H1 (cell line): ENCODE measurements at regions not wholly inside any gene's neighbourhood (a gene's known extent, or its start where the extent isn't known, plus 50 kb on each side); places are given as distances from the start of the nearest gene placed in this dataset.

Experiments used
- CTCF ChIA-PET: fragments of 300-600 bp; sonication (Branson Sonifier 250); formaldehyde crosslinking; loops from one replicate; lab custom pipeline; 2021; ENCODE audit not compliant: partially characterized antibody; lab: Charles Lee
- POLR2A ChIA-PET: fragments of 300-600 bp; sonication (Branson Sonifier 250); formaldehyde crosslinking; loops from one replicate; lab custom pipeline; 2021; ENCODE audit warnings: inconsistent platforms; ENCODE audit not compliant: partially characterized antibody; lab: Charles Lee
- DNase-seq, 2 experiments: peaks; one replicate each; pipeline versions ENCODE4 v3.0.0 to v3.0.0-alpha.2; 2010 to 2022; ENCODE audit warnings: low spot score in 2 of 2, low read depth in 1 of 2, mixed read lengths in 1 of 2
- FAIRE-seq: peaks from 2 replicates; lab custom pipeline; 2011; peaks lifted over from hg19 to GRCh38; lab: Jason Lieb, UNC
- H2AFZ ChIP-seq: 2 replicates; pipeline ENCODE4 v1.8.1; 2012; ENCODE audit warnings: low read length, inconsistent platforms
- H2AK5ac ChIP-seq: 2 replicates; pipeline ENCODE4 v1.6.1; 2013; ENCODE audit warnings: low read depth, low read length
- H2BK120ac ChIP-seq: replicated peaks from 2 replicates; pipeline ENCODE3; 2013; ENCODE audit warnings: low read depth, low read length, inconsistent platforms
- H2BK12ac ChIP-seq: 2 replicates; pipeline ENCODE4 v1.6.1; 2013; ENCODE audit warnings: low read depth, low read length
- H2BK15ac ChIP-seq: 2 replicates; pipeline ENCODE4 v1.6.1; 2013; ENCODE audit warnings: low read length
- H2BK20ac ChIP-seq: 2 replicates; pipeline ENCODE4 v1.6.1; 2013; ENCODE audit warnings: low read length
- H2BK5ac ChIP-seq: 2 replicates; pipeline ENCODE4 v1.6.1; 2013; ENCODE audit warnings: low read depth, low read length
- H3K14ac ChIP-seq: 2 replicates; pipeline ENCODE4 v1.6.1; 2013; ENCODE audit warnings: inconsistent platforms; ENCODE audit not compliant: insufficient read length
- H3K18ac ChIP-seq: 2 replicates; pipeline ENCODE4 v1.6.1; 2013; ENCODE audit warnings: low read length; ENCODE audit errors: extremely low read depth
- H3K23ac ChIP-seq: 2 replicates; pipeline ENCODE4 v1.6.1; 2013; ENCODE audit warnings: inconsistent platforms; ENCODE audit not compliant: insufficient read length
- H3K23me2 ChIP-seq: 2 replicates; pipeline ENCODE4 v1.6.1; 2013; ENCODE audit warnings: low read depth, low read length
- H3K27ac ChIP-seq: 2 replicates; pipeline ENCODE4 v1.6.1; 2011; ENCODE audit warnings: low read depth, low read length, inconsistent platforms
- H3K27me3 ChIP-seq, 4 experiments: replicated peaks in 1 of 4; 1 replicate in 1 of 4; 2 replicates in 3 of 4; pipeline versions ENCODE4 v1.6.1 to v1.8.1; 2011 to 2013; ENCODE audit warnings: low read length in 3 of 4, mild to moderate bottlenecking in 3 of 4, inconsistent platforms in 2 of 4, mixed read lengths in 2 of 4, moderate library complexity in 1 of 4; ENCODE audit not compliant: control insufficient read depth in 3 of 4, insufficient read depth in 3 of 4; ENCODE audit errors: extremely low read depth in 1 of 4
- H3K36me3 ChIP-seq, 4 experiments: 2 replicates each; pipeline versions ENCODE4 v1.6.1 to v1.8.1; 2011 to 2013; ENCODE audit warnings: mild to moderate bottlenecking in 4 of 4, low read length in 3 of 4, moderate library complexity in 2 of 4, control low read depth in 1 of 4, inconsistent platforms in 1 of 4; ENCODE audit not compliant: insufficient read depth in 4 of 4, control insufficient read depth in 2 of 4
- H3K4ac ChIP-seq: replicated peaks from 2 replicates; pipeline ENCODE3; 2013; ENCODE audit warnings: low read length, low read depth, mixed read lengths, inconsistent platforms; ENCODE audit not compliant: insufficient read length
- H3K4me1 ChIP-seq, 4 experiments: replicated peaks in 1 of 4; 1 replicate in 1 of 4; 2 replicates in 3 of 4; pipeline versions ENCODE4 v1.6.1 to v1.8.1; 2011 to 2013; ENCODE audit warnings: low read length in 3 of 4, inconsistent platforms in 2 of 4, mixed read lengths in 1 of 4; ENCODE audit not compliant: insufficient read depth in 4 of 4, control insufficient read depth in 3 of 4
- H3K4me2 ChIP-seq, 2 experiments: 2 replicates each; pipeline versions ENCODE4 v1.6.1 to v1.8.1; 2011 to 2013; ENCODE audit warnings: low read depth in 2 of 2, low read length in 2 of 2, control low read depth in 1 of 2, inconsistent platforms in 1 of 2, mild to moderate bottlenecking in 1 of 2; ENCODE audit not compliant: insufficient read depth in 1 of 2
- H3K4me3 ChIP-seq, 4 experiments: fragments of 200-600, 300-600 bp in 1 of 4; sonication (generic), shearing (Covaris generic), sonication (Bioruptor Twin) in 1 of 4; 2 replicates each; pipeline versions ENCODE4 v1.5.1 to v1.8.1; 2011 to 2016; ENCODE audit warnings: low read length in 4 of 4, low read depth in 3 of 4, control low read depth in 2 of 4, inconsistent platforms in 2 of 4, mild to moderate bottlenecking in 2 of 4, mixed read lengths in 1 of 4, moderate library complexity in 1 of 4; ENCODE audit not compliant: insufficient read depth in 2 of 4; ENCODE audit errors: extremely low read depth in 1 of 4
- H3K56ac ChIP-seq: replicated peaks from 2 replicates; pipeline ENCODE3; 2013; ENCODE audit warnings: low read depth, mild to moderate bottlenecking, mixed read lengths, low read length, inconsistent platforms; ENCODE audit not compliant: insufficient read length
- H3K79me1 ChIP-seq: 2 replicates; pipeline ENCODE4 v1.6.1; 2013; ENCODE audit warnings: low read depth, low read length, control low read depth
- H3K79me2 ChIP-seq, 2 experiments: 2 replicates each; pipeline versions ENCODE4 v1.6.1 to v1.8.1; 2012 to 2013; ENCODE audit warnings: low read length in 2 of 2, mild to moderate bottlenecking in 2 of 2, inconsistent platforms in 1 of 2; ENCODE audit not compliant: insufficient read depth in 2 of 2, control insufficient read depth in 1 of 2
- H3K9ac ChIP-seq, 4 experiments: replicated peaks in 1 of 4; 1 replicate in 1 of 4; 2 replicates in 3 of 4; pipeline versions ENCODE4 v1.6.1 to v1.8.1; 2011 to 2013; ENCODE audit warnings: low read depth in 3 of 4, low read length in 3 of 4, control low read depth in 2 of 4, mild to moderate bottlenecking in 2 of 4, moderate library complexity in 2 of 4, inconsistent platforms in 1 of 4; ENCODE audit errors: extremely low read depth in 1 of 4
- H3K9me3 ChIP-seq, 2 experiments: 2 replicates each; pipeline versions ENCODE4 v1.6.1 to v1.8.1; 2012 to 2013; ENCODE audit warnings: mild to moderate bottlenecking in 2 of 2, moderate library complexity in 2 of 2, control low read depth in 1 of 2, inconsistent platforms in 1 of 2, low read depth in 1 of 2, low read length in 1 of 2, mixed read lengths in 1 of 2; ENCODE audit not compliant: insufficient read depth in 2 of 2
- H4K20me1 ChIP-seq, 2 experiments: replicated peaks in 1 of 2; 2 replicates each; pipeline versions ENCODE3 to v1.8.1; 2011 to 2013; ENCODE audit warnings: inconsistent platforms in 2 of 2, low read length in 2 of 2, mild to moderate bottlenecking in 1 of 2; ENCODE audit not compliant: insufficient read depth in 2 of 2, control insufficient read depth in 1 of 2
- H4K5ac ChIP-seq: 2 replicates; pipeline ENCODE4 v1.6.1; 2013; ENCODE audit warnings: low read length, low read depth, mixed read lengths, inconsistent platforms; ENCODE audit not compliant: insufficient read length
- H4K8ac ChIP-seq: 2 replicates; pipeline ENCODE4 v1.8.0; 2013; ENCODE audit warnings: mild to moderate bottlenecking, moderate library complexity, low read length, inconsistent platforms; ENCODE audit not compliant: insufficient read depth; ENCODE audit errors: extremely low read depth
- H4K91ac ChIP-seq: replicated peaks from 2 replicates; pipeline ENCODE3; 2013; ENCODE audit warnings: low read length, mixed read lengths, inconsistent platforms; ENCODE audit not compliant: insufficient read length
- ATF3 ChIP-seq: IDR thresholded peaks from 2 replicates; pipeline ENCODE4 v1.6.1; 2011; ENCODE audit warnings: low read depth, mild to moderate bottlenecking, low read length; ENCODE audit not compliant: insufficient read depth
- BACH1 ChIP-seq: IDR thresholded peaks from 2 replicates; pipeline ENCODE4 v1.6.1; 2012; ENCODE audit warnings: low read length, improper control_type of control experiment
- BCL11A ChIP-seq, 2 experiments: IDR thresholded peaks; one replicate each; pipeline ENCODE4 v1.6.1; 2011; ENCODE audit warnings: low read depth in 2 of 2, low read length in 2 of 2, mild to moderate bottlenecking in 2 of 2
- CBX5 ChIP-seq: fragments of 300-800, 300-1000 bp; sonication (generic); IDR thresholded peaks from 2 replicates; pipeline ENCODE4 v1.7.1; 2016; ENCODE audit warnings: antibody characterized with exemption, low read length, low read depth
- CHD1 ChIP-seq: IDR thresholded peaks from 2 replicates; pipeline ENCODE4 v1.6.1; 2012; ENCODE audit warnings: low read depth, low read length, improper control_type of control experiment
- CTCF ChIP-seq, 3 experiments: IDR thresholded peaks; 1 replicate in 2 of 3; 2 replicates in 1 of 3; pipeline versions ENCODE4 v1.5.1 to v1.6.1; 2011; ENCODE audit warnings: low read length in 3 of 3, mild to moderate bottlenecking in 3 of 3, inconsistent platforms in 2 of 3, low read depth in 1 of 3, moderate library complexity in 1 of 3; ENCODE audit not compliant: insufficient read depth in 1 of 3; ENCODE audit errors: control extremely low read depth in 1 of 3
- JUN ChIP-seq: IDR thresholded peaks from 2 replicates; pipeline ENCODE4 v1.6.1; 2011; ENCODE audit warnings: low read depth, mild to moderate bottlenecking, improper control_type of control experiment, low read length
- RXRA ChIP-seq: IDR thresholded peaks from 2 replicates; pipeline ENCODE4 v1.6.1; 2011; ENCODE audit warnings: low read depth, mild to moderate bottlenecking, low read length, moderate library complexity; ENCODE audit not compliant: insufficient read depth
- SIN3A ChIP-seq, 2 experiments: IDR thresholded peaks in 1 of 2; conservative IDR thresholded peaks in 1 of 2; 2 replicates each; pipeline ENCODE4 v1.6.1; 2011 to 2012; ENCODE audit warnings: low read length in 2 of 2, improper control_type of control experiment in 1 of 2, low read depth in 1 of 2, mild to moderate bottlenecking in 1 of 2
- SP2 ChIP-seq: IDR thresholded peaks from 2 replicates; pipeline ENCODE4 v1.6.1; 2012; ENCODE audit warnings: mild to moderate bottlenecking, low read length, inconsistent platforms
- SP4 ChIP-seq: IDR thresholded peaks from 2 replicates; pipeline ENCODE4 v1.6.1; 2012; ENCODE audit warnings: low read length, inconsistent platforms
- TEAD4 ChIP-seq: IDR thresholded peaks from 2 replicates; pipeline ENCODE4 v1.6.1; 2012; ENCODE audit warnings: low read depth, low read length, inconsistent platforms, mixed read lengths
- WGBS, 2 experiments: shearing (Covaris generic) in 1 of 2; methylation state at CpG; one replicate each; pipeline versions ENCODE4 v1.1.6 to v1.1.7; 2013 to 2015; ENCODE audit warnings: low lambda C conversion rate in 2 of 2, mixed read lengths in 2 of 2, inconsistent platforms in 1 of 2, low coverage in 1 of 2, missing lambda C conversion rate in 1 of 2; ENCODE audit not compliant: insufficient replicate concordance in 2 of 2, insufficient coverage in 1 of 2, insufficient read length in 1 of 2; ENCODE audit errors: extremely low coverage in 1 of 2, missing lambda C conversion rate in 1 of 2; 5-methylcytosine and 5-hydroxymethylcytosine counted together

DNA sequence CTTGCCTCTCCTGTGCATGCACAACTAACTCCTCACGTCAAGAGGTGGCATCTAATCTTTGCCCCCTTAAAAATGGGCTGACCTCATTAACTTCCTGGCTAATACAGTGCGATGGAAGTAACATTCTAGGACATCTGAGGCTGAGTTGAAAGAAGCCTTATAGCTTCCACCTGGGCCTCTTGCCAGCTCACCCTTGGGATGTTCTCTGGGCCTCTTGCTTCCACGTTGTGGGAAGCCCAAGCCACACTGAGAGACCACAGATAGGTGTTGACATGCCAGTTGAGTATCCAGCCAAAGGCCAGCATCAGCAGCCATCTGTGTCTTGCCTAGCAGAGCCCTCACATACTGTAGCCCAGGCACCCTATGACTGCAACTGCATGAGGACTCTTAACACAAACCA, 60.8 kb upstream of the GDF10 start:
- no peaks in the 10 kb centered on the region for H3K9me3 ChIP-seq
- no peak for DNase-seq

More for the DNA sequence above, 60.8 kb upstream of the GDF10 start:
- Histone ChIP-seq H2BK120ac (no peak overlapping the region), H4K8ac (no peak overlapping the region), H2BK5ac (no peak overlapping the region), H3K4me3 (no peak overlapping the region), H3K14ac (no peak overlapping the region), H3K23ac (no peak overlapping the region), H3K79me2 (no peaks in the 10 kb centered on the region), H3K4me1 (no peaks in the 10 kb centered on the region; a peak in 2 of 7 replicates), H4K20me1 (no peaks in the 10 kb centered on the region), H3K18ac (no peak overlapping the region), H3K9ac (no peak overlapping the region), H2AK5ac (no peak overlapping the region), H3K23me2 (no peaks in the 10 kb centered on the region), H3K27ac (no peak overlapping the region), H2BK20ac (no peak overlapping the region), H2BK15ac (no peak overlapping the region), H3K56ac (no peak overlapping the region), H4K5ac (no peak overlapping the region), H3K27me3 (0 out of 7 replicates have a peak, but pooled peaks cover 0 to 2% (median 0%) of the 10 kb centered on the region in 4 experiments), H4K91ac (no peak overlapping the region), H3K4me2 (no peak overlapping the region)
- CTCF ChIA-PET: interaction anchor here (2.0 to 4.3 kb wide), 3 partner anchors 14 to 191 kb away, joined by 4 to 15 read pairs (median 8); no protein-coding TSS in a partner anchor
- POLR2A ChIA-PET: no interaction called here
- FAIRE-seq: no peak
- WGBS, 2 experiments: 78% methylated on average over 3 of the region's 3 CpGs; no CpG with 5 or more reads in 1 of the 2 experiments
- TF ChIP-seq TEAD4 (no peak), JUN (no peak), SP4 (no peak), CTCF (IDR thresholded peaks at IDR 0.05; ENCODE audit: control extremely low read depth in 1 of 3, insufficient read depth in 1 of 3, low read depth in 1 of 3, low read length in 3 of 3) (no peak), CBX5 (no peak), RXRA (no peak), SP2 (no peak), BCL11A (IDR thresholded peaks at IDR 0.05; ENCODE audit: low read depth in 2 of 2, low read length in 2 of 2) (no peak), ATF3 (no peak), CHD1 (no peak), BACH1 (no peak), SIN3A (conservative IDR thresholded peaks at IDR 0.05 in 1 of 2, IDR thresholded peaks at IDR 0.05 in 1 of 2; ENCODE audit: low read depth in 1 of 2, low read length in 2 of 2) (no peak)
- TF ChIP-seq, all 59 proteins: peak for 0
- H3K4ac ChIP-seq: no peak overlapping the region
- H3K79me1 ChIP-seq: no peaks in the 10 kb centered on the region
- no peak overlapping the region for H2AFZ ChIP-seq
- no peaks in the 10 kb centered on the region for H3K36me3 ChIP-seq
- H2BK12ac ChIP-seq: no peak overlapping the region
